ENCODE measurements at regions not wholly inside any gene's neighbourhood (a gene's known extent, or its start where the extent isn't known, plus 50 kb on each side); places are given as distances from the start of the nearest gene placed in this dataset.
"Not testable (repeated sequence)": the region's sequence is repeated elsewhere in the genome, so short reads cannot be mapped to it uniquely, and the experiment has no call there.

- no peak overlapping the region for H3K4me3 ChIP-seq (ENCODE audit: low read depth, low read length)
- DNase-seq (ENCODE audit: low read depth, low spot score), result no peak
- TF ChIP-seq, protein P1, sequence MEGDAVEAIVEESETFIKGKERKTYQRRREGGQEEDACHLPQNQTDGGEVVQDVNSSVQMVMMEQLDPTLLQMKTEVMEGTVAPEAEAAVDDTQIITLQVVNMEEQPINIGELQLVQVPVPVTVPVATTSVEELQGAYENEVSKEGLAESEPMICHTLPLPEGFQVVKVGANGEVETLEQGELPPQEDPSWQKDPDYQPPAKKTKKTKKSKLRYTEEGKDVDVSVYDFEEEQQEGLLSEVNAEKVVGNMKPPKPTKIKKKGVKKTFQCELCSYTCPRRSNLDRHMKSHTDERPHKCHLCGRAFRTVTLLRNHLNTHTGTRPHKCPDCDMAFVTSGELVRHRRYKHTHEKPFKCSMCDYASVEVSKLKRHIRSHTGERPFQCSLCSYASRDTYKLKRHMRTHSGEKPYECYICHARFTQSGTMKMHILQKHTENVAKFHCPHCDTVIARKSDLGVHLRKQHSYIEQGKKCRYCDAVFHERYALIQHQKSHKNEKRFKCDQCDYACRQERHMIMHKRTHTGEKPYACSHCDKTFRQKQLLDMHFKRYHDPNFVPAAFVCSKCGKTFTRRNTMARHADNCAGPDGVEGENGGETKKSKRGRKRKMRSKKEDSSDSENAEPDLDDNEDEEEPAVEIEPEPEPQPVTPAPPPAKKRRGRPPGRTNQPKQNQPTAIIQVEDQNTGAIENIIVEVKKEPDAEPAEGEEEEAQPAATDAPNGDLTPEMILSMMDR (IDR thresholded peaks at IDR 0.05; ENCODE audit: insufficient read depth, low read length, missing control alignments), result no peak
- ChIA-PET CTCF (no interaction called here), POLR2A (no interaction called here)
Measured at GRCh38 chr13:63449550-63449949, 2033.9 kb upstream of the PCDH20 start.

GRCh38 chr13:63448692-63449091 is 2033.0 kb upstream of the PCDH20 start:
- ChIA-PET POLR2A (no interaction called here), CTCF (no interaction called here)
- H3K4me3 ChIP-seq (ENCODE audit: low read depth, low read length), result no peak overlapping the region
- TF ChIP-seq, protein P1 (IDR thresholded peaks at IDR 0.05; ENCODE audit: insufficient read depth, low read length, missing control alignments), result no peak
- no peak for DNase-seq (ENCODE audit: low read depth, low spot score)

DNA sequence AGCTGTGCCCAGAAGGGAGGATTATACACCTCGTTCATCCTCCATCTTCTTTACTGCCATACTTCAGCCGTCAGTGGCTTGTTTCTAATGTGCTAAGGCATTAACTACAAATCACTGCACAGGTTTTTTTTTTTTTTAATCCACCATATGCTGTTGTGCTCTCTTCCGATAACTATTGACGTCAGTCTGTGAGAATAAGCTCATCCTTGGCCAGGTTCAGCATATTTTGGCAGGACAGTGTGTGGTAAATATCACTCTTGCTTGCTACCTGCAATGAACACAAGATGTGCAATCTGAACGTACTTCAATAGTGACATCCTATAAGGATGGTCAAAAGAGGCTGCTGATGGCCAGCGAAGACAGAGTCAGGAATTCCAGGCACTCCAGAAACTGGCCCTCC is 2030.7 kb upstream of the PCDH20 start:
- CTCF ChIA-PET, result no interaction called here
- POLR2A ChIA-PET, result no interaction called here
- DNase-seq (ENCODE audit: low read depth, low spot score), result no peak
- TF ChIP-seq, protein P1 (IDR thresholded peaks at IDR 0.05; ENCODE audit: insufficient read depth, low read length, missing control alignments), result no peak
- H3K4me3 ChIP-seq (ENCODE audit: low read depth, low read length), result no peak overlapping the region

DNA sequence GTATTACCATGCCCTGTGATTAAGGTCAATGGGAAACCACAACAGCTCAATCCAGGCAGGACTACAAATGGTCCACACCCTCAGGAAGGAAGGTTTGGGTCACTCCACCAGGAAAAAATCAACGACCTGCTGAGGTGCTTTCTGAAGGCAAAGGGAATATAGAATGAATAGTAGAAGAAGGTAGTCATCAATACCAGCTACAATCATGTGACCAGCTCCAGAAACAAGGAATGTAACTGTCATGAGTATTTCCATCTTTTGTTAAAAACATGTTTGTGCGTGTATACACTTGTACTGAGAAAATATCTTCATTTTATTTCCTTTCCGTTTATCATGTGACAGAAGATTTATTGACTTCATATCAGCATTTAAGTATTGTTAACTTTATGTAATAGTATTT is 2028.6 kb upstream of the PCDH20 start:
- DNase-seq (ENCODE audit: low read depth, low spot score); CTCF ChIA-PET; POLR2A ChIA-PET; H3K4me3 ChIP-seq (ENCODE audit: low read depth, low read length): not testable (repeated sequence)

DNA sequence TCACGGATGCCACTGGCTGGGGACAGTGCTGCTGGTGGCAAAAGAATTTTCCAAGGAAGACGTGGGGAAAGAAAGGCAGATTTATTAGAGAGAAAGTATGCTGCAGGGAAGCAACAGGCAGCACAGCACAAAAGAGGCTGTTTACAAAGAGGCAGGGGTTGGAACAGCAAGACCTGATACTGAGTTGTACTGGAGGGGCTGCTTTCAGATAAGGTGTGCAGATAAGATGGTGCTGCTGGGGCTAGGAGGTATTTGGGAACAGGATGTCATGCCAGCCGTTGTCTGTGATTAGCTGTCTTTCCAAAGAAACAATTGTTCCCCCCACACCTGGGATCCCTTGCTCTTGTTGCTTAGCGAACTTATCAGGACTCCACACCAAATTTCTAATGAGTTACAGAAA is 2023.3 kb upstream of the PCDH20 start:
- TF ChIP-seq, protein P1 (IDR thresholded peaks at IDR 0.05; ENCODE audit: insufficient read depth, low read length, missing control alignments), result no peak
- no peak overlapping the region for H3K4me3 ChIP-seq (ENCODE audit: low read depth, low read length)
- ChIA-PET CTCF (no interaction called here), POLR2A (no interaction called here)
- DNase-seq (ENCODE audit: low read depth, low spot score), result no peak

- H3K4me3 ChIP-seq (ENCODE audit: low read depth, low read length), result no peak overlapping the region
- POLR2A ChIA-PET, result interaction anchor here (0.6 kb wide), 1 partner anchor 26 kb away, joined by 3 read pairs; no protein-coding TSS in a partner anchor
- CTCF ChIA-PET, result no interaction called here
- DNase-seq (ENCODE audit: low read depth, low spot score), result no peak
- TF ChIP-seq, protein P1 (IDR thresholded peaks at IDR 0.05; ENCODE audit: insufficient read depth, low read length, missing control alignments), result no peak
Measured at GRCh38 chr13:63436325-63436668, 2020.6 kb upstream of the PCDH20 start.

DNA sequence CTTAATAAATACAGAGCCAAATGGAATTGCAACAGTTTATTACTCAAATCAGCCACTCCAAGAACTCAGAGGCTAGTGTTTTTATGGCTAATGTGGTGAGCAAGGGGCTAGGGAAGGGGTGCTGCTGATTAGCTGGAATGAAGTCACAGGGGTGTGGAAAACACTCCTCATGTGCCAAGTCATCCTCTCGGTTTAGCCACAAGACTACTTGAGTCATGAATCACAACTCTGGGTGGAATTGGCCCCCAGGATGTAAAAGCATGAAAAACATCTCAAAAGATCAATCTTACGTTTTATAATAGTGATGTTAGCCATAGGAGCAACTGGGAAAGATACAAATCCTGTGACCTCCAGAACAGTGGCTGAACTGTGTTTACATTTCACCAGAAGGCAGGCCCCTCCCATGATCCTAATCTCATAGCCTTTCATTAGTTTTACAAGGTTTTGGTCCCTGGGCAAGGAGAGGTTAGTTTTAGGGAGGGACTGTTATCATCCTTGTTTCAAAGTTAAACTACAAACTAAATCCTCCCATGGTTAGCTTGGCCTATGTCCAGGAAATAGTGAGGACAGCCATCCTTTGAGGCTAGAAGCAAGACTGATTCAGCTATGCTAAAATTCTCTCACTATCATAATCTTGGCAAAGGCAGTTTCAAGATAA is 2020.1 kb upstream of the PCDH20 start:
- POLR2A ChIA-PET, result interaction anchor here (0.6 kb wide), 1 partner anchor 26 kb away, joined by 3 read pairs; no protein-coding TSS in a partner anchor
- TF ChIP-seq, protein P1 (IDR thresholded peaks at IDR 0.05; ENCODE audit: insufficient read depth, low read length, missing control alignments), result no peak
- CTCF ChIA-PET, result no interaction called here
- no peak overlapping the region for H3K4me3 ChIP-seq (ENCODE audit: low read depth, low read length)
- DNase-seq (ENCODE audit: low read depth, low spot score), result peak; percentile 98
